ENCODE measurements at regions not wholly inside any gene's neighbourhood (a gene's known extent, or its start where the extent isn't known, plus 50 kb on each side); places are given as distances from the start of the nearest gene placed in this dataset.
A peak's percentile ranks its signal among the peaks of the same experiment; 100 is the strongest.

DNA sequence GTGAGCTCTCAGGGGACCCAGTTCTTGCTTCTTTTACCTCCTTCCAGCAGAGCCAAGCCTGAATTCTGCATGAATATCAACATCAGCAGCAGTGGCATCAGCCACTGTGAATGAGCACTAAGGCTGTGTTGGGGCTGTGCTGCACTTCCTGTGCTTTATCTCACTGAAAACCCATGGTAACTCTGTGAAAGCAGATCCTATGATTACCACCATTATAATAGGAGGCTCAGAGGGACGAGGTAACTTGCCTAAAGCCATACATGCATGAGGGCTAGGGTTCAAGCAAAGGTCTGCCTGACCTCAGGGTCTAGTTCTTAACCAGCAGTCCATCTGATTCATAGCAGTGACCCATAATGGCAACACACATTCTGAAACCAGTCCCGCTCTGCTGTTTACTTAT, 60.5 kb upstream of the RAPGEF1 start:
- no peak for TF ChIP-seq RAD21 (conservative IDR thresholded peaks at IDR 0.05)
- no peak for TF ChIP-seq POLR2AphosphoS5 (IDR thresholded peaks at IDR 0.05)
- TF ChIP-seq TAF1 (IDR thresholded peaks at IDR 0.05; ENCODE audit: low read depth), result no peak
- no peak for TF ChIP-seq EP300 (conservative IDR thresholded peaks at IDR 0.05; ENCODE audit: poor library complexity, severe bottlenecking)
- no peak for TF ChIP-seq MXI1 (conservative IDR thresholded peaks at IDR 0.05; ENCODE audit: poor library complexity, severe bottlenecking)
- TF ChIP-seq, protein P1, sequence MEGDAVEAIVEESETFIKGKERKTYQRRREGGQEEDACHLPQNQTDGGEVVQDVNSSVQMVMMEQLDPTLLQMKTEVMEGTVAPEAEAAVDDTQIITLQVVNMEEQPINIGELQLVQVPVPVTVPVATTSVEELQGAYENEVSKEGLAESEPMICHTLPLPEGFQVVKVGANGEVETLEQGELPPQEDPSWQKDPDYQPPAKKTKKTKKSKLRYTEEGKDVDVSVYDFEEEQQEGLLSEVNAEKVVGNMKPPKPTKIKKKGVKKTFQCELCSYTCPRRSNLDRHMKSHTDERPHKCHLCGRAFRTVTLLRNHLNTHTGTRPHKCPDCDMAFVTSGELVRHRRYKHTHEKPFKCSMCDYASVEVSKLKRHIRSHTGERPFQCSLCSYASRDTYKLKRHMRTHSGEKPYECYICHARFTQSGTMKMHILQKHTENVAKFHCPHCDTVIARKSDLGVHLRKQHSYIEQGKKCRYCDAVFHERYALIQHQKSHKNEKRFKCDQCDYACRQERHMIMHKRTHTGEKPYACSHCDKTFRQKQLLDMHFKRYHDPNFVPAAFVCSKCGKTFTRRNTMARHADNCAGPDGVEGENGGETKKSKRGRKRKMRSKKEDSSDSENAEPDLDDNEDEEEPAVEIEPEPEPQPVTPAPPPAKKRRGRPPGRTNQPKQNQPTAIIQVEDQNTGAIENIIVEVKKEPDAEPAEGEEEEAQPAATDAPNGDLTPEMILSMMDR (IDR thresholded peaks at IDR 0.05; ENCODE audit: poor library complexity, severe bottlenecking), result no peak
- TF ChIP-seq, protein P2, sequence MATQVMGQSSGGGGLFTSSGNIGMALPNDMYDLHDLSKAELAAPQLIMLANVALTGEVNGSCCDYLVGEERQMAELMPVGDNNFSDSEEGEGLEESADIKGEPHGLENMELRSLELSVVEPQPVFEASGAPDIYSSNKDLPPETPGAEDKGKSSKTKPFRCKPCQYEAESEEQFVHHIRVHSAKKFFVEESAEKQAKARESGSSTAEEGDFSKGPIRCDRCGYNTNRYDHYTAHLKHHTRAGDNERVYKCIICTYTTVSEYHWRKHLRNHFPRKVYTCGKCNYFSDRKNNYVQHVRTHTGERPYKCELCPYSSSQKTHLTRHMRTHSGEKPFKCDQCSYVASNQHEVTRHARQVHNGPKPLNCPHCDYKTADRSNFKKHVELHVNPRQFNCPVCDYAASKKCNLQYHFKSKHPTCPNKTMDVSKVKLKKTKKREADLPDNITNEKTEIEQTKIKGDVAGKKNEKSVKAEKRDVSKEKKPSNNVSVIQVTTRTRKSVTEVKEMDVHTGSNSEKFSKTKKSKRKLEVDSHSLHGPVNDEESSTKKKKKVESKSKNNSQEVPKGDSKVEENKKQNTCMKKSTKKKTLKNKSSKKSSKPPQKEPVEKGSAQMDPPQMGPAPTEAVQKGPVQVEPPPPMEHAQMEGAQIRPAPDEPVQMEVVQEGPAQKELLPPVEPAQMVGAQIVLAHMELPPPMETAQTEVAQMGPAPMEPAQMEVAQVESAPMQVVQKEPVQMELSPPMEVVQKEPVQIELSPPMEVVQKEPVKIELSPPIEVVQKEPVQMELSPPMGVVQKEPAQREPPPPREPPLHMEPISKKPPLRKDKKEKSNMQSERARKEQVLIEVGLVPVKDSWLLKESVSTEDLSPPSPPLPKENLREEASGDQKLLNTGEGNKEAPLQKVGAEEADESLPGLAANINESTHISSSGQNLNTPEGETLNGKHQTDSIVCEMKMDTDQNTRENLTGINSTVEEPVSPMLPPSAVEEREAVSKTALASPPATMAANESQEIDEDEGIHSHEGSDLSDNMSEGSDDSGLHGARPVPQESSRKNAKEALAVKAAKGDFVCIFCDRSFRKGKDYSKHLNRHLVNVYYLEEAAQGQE (IDR thresholded peaks at IDR 0.05; ENCODE audit: borderline replicate concordance), result no peak
- TF ChIP-seq SMC3 (conservative IDR thresholded peaks at IDR 0.05; ENCODE audit: poor library complexity), result no peak
- no peak for TF ChIP-seq EZH2 (IDR thresholded peaks at IDR 0.05; ENCODE audit: borderline replicate concordance, insufficient read depth, low read length, poor library complexity, severe bottlenecking)
- Histone ChIP-seq H4K20me1 (ENCODE audit: insufficient read depth) (no peaks in the 10 kb centered on the region), H3K36me3 (ENCODE audit: insufficient read depth, low read length) (no peaks in the 10 kb centered on the region), H3K9ac (ENCODE audit: low read length) (no peak overlapping the region), H3K4me3 (ENCODE audit: low read length) (no peak overlapping the region), H3K27me3 (ENCODE audit: insufficient read depth, low read depth, low read length) (no peaks in the 10 kb centered on the region), H3K27ac (ENCODE audit: low read length) (no peak overlapping the region), H3K9me3 (ENCODE audit: low read length) (no peaks in the 10 kb centered on the region), H3K4me2 (ENCODE audit: low read length) (no peak overlapping the region), H2AFZ (ENCODE audit: low read depth, low read length) (no peak overlapping the region), H3K79me2 (replicated peaks; ENCODE audit: insufficient read depth, low read length) (no peaks in the 10 kb centered on the region), H3F3A (ENCODE audit: insufficient read depth, low read length, poor library complexity, severe bottlenecking) (no peaks in the 10 kb centered on the region), H3K9me2 (ENCODE audit: insufficient read depth, low read length) (no peaks in the 10 kb centered on the region)

DNA sequence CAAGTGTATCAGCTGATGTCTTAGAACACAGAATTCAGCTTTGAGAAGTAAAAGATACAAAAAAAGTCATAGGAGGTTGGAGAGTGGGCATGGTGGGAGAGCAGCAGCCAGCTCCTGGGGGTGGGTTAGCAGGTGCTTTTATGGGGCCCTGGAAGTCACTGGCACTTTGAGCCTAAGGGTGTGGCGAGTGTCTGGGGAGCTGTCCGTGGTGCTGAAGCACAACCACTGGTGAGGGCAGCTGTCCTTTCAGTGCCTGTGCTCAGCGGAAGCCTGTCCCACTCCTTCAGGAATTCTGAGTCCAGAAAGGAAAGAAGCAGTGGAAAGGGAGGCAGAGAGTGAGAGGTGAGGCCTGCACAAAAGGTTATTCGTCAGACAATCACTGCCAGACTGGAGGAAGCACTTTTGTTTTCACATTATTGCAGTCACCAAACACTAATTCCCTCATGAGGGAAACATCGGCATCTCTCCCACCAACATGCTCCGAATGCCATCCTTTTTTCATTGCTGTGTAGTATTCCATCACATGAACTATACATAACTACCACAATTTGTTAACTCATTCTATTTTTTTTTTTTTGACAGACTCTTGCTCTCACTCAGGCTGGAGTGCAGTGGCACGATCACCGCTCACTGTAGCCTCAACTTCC, 59.4 kb upstream of the RAPGEF1 start:
- Histone ChIP-seq H3K36me3 (ENCODE audit: insufficient read depth, low read length) (no peaks in the 10 kb centered on the region), H3K4me3 (ENCODE audit: low read length) (no peak overlapping the region), H3K27ac (ENCODE audit: low read length) (no peak overlapping the region), H3K4me2 (ENCODE audit: low read length) (no peak overlapping the region), H3K27me3 (ENCODE audit: insufficient read depth, low read depth, low read length) (no peaks in the 10 kb centered on the region), H3K9me3 (ENCODE audit: low read length) (no peaks in the 10 kb centered on the region), H3K9me2 (ENCODE audit: insufficient read depth, low read length) (no peaks in the 10 kb centered on the region), H4K20me1 (ENCODE audit: insufficient read depth) (no peaks in the 10 kb centered on the region), H2AFZ (ENCODE audit: low read depth, low read length) (no peak overlapping the region), H3K9ac (ENCODE audit: low read length) (no peak overlapping the region), H3F3A (ENCODE audit: insufficient read depth, low read length, poor library complexity, severe bottlenecking) (no peaks in the 10 kb centered on the region), H3K79me2 (replicated peaks; ENCODE audit: insufficient read depth, low read length) (no peaks in the 10 kb centered on the region)
- TF ChIP-seq EZH2 (IDR thresholded peaks at IDR 0.05; ENCODE audit: borderline replicate concordance, insufficient read depth, low read length, poor library complexity, severe bottlenecking), result no peak
- TF ChIP-seq, protein P2 (IDR thresholded peaks at IDR 0.05; ENCODE audit: borderline replicate concordance), result peak; percentile 75

Data from neural cell (in vitro differentiated cells).